Motor neuron (in vitro differentiated cells): ENCODE measurements at regions not wholly inside any gene's neighbourhood (a gene's known extent, or its start where the extent isn't known, plus 50 kb on each side); places are given as distances from the start of the nearest gene placed in this dataset.
"Not testable (repeated sequence)": the region's sequence is repeated elsewhere in the genome, so short reads cannot be mapped to it uniquely, and the experiment has no call there.

ENCODE experiments used
- ATAC-seq, 8 experiments: fragments of 200-7000 bp; cut with Tn5 transposase; replicated peaks in 6 of 8; 2 replicates each; pipeline ENCODE4 v1.8.0; 2021; ENCODE audit warnings: mild to moderate bottlenecking in 8 of 8, moderate library complexity in 8 of 8
- H3K27ac ChIP-seq, 2 donors: fragments of 250-450 bp; sonication (Bioruptor Pico); 2 replicates each; pipeline ENCODE4 v1.9.0; 2021; ENCODE audit warnings: antibody characterized with exemption in 2 of 2, mild to moderate bottlenecking in 2 of 2, moderate library complexity in 1 of 2
- H3K4me1 ChIP-seq, 2 donors: fragments of 250-450 bp; sonication (Bioruptor Pico); replicated peaks in 1 of 2; 2 replicates each; pipeline ENCODE4 v1.6.1; 2021; ENCODE audit warnings: antibody characterized with exemption in 2 of 2, mild to moderate bottlenecking in 2 of 2, moderate library complexity in 1 of 2
- H3K4me3 ChIP-seq, 5 donors: fragments of 250-450 bp; sonication (Bioruptor Pico); 2 replicates each; pipeline ENCODE4 v1.9.0; 2021; ENCODE audit warnings: antibody characterized with exemption in 5 of 5, mild to moderate bottlenecking in 5 of 5, moderate library complexity in 4 of 5
- WGBS, 10 experiments: fragments of 450-650 bp; shearing (Covaris generic); methylation state at CpG; one replicate each; pipeline ENCODE4 v1.0.0; 2022; 5-methylcytosine and 5-hydroxymethylcytosine counted together
- in situ Hi-C, 9 experiments: fragments of 400-800 bp; cut with MboI; loops; one replicate each; pipeline ENCODE4 v1.15.0; 2021; ENCODE audit warnings: low sequenced_read_pairs in 9 of 9, low pct_unique_long_range_greater_than_20kb in 2 of 9; ENCODE audit not compliant: unreplicated experiment in 9 of 9

DNA sequence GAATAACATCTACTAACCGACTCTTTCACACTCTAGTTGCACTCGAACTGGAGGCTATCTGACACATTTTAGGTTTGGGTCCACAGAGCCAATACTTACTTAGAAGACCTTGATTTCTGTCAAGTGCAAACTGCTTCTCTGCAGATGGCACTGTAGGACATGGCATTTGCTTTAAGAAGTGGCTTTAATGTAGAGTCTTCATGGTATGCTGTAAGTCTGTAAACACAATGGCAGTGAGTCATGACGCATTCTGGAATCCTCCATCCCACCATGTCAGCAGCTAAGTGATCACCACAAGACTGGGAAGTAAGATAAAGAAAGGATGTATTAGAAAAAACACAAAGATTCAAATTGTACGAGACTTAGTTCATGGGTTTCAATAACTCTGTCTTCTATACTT lies 377.0 kb upstream of the NOX3 start:
- peak in 1 of 8 experiments; percentile 42 for ATAC-seq
- peaks cover 0 to 1% of the 10 kb centered on the region in 2 donors for H3K4me1 ChIP-seq
- no peak overlapping the region for H3K27ac ChIP-seq
- no peak overlapping the region for H3K4me3 ChIP-seq
- 10 to 100% (median 86%) methylated on average over 1 to 4 of the region's 4 CpGs; no CpG with 5 or more reads in 1 of the 10 experiments for WGBS, 10 experiments
- in situ Hi-C loops, result no loop called here

DNA sequence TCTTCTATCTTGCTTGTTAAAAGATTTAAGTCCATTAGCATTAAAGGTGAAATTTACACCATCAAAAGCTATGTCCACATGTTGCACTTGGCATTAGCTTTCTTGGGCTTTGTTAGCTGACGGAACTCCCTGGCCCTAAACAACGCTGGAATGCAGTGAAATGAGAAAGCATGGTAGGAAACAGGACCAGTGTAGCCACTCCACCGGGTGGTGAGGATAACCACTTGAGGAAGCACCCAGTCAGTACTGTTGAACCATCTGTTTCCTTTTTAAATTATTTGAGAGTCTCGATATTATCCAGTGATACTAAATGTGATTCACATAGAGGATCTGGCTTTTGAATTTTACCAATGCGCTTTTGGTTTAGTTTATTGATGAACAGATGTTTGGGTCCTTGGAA lies 374.9 kb upstream of the NOX3 start:
- WGBS, 10 experiments, result 20 to 95% (median 88%) methylated on average over 1 to 4 of the region's 5 CpGs; no CpG with 5 or more reads in 3 of the 10 experiments
- no peak overlapping the region for H3K27ac ChIP-seq
- in situ Hi-C loops, result no loop called here
- H3K4me1 ChIP-seq, result no peaks in the 10 kb centered on the region
- ATAC-seq, result no peak
- no peak overlapping the region for H3K4me3 ChIP-seq

DNA sequence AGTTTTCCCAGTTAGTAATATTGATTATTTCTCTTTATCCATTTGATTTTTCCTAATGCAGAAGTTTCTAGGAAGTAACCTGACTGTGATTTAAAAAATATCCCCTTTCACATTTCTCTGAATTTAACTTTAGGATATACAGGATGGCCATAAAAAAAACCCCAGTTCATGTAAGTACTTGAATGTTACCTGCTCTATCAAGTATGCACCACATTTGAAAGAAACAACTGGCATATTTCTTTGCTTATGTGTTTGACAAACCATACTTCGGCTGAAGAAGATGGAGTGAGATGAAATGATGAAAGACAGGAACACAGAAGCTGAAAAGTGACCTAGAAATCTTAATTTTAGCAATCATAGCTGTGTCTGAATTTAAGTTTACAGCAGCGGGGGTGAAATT lies 374.0 kb upstream of the NOX3 start:
- Histone ChIP-seq H3K27ac (no peak overlapping the region), H3K4me1 (no peaks in the 10 kb centered on the region), H3K4me3 (no peak overlapping the region)
- ATAC-seq, result no peak
- WGBS, 10 experiments, result 54 to 100% (median 83%) methylated on average over 1 to 2 of the region's 2 CpGs; no CpG with 5 or more reads in 1 of the 10 experiments
- in situ Hi-C loops, result no loop called here

DNA sequence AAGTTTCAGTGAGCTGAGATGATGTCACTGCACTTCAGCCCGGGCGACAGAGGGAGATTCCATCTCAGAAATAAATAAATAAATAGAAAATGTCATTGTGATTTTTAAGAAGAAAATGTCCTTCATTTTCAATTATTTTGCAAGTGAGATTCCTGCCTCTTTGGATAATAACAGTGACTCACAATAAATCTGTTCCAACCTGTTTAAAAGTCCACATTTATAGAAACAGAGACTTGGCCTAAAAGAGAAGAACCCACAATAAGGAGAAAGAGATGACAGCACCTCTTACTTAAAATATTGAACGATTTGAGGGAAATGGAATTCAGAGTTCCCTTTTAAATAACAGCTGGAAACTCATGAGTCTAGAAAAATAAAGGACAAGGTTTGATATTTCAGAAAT lies 373.4 kb upstream of the NOX3 start:
- no peaks in the 10 kb centered on the region for H3K4me1 ChIP-seq
- WGBS, 10 experiments, result 30 to 100% (median 74%) methylated on average over 1 to 3 of the region's 3 CpGs
- no peak for ATAC-seq
- in situ Hi-C loops, result no loop called here
- no peak overlapping the region for H3K27ac ChIP-seq
- H3K4me3 ChIP-seq, result no peak overlapping the region

DNA sequence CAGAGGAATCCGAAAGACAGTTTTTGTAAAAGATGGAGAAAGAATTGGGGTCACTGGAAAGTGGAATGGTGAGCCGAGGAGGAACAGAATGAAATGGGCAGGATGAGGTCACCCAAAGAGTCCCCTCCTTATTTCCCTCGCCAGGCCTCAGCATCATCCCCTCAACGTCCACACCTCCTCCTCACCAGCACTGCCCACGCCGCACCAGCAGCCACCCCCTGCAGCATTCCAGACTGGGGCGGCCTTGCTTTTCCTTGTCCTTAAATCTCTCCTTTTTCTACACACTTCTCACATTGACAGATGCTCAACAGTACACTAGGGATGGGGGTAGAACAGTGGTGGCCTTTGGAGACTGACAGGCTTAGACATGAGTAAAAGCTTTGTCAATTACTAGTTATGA lies 363.1 kb upstream of the NOX3 start:
- no peak overlapping the region for H3K27ac ChIP-seq
- H3K4me1 ChIP-seq, result no peaks in the 10 kb centered on the region
- ATAC-seq, result no peak
- no peak overlapping the region for H3K4me3 ChIP-seq
- 35 to 100% (median 84%) methylated on average over 1 to 5 of the region's 7 CpGs; no CpG with 5 or more reads in 4 of the 10 experiments for WGBS, 10 experiments
- in situ Hi-C loops, result no loop called here

DNA sequence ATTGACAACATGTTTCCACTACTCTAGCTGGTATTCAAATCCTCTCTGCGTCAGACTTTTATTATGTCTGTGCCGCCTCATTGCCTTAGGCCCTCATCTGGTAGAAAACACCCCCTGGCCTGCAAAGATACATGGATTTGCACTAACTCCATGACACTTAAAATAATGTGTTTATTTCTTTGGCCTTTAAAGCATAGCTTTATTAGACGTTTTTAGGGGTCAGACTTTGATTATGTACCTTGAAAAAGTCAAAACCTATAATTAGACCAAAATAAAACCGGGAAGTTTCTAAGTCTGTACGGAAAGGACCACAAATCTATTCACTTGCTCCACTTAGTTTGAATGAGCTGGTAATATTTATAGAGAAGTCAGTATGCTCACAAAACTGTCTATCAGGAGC lies 357.9 kb upstream of the NOX3 start:
- no peak overlapping the region for H3K27ac ChIP-seq
- ATAC-seq, result peak in 2 of 8 experiments; percentile 42 to 63
- 34 to 84% (median 68%) methylated on average over 2 to 5 of the region's 5 CpGs; no CpG with 5 or more reads in 2 of the 10 experiments for WGBS, 10 experiments
- in situ Hi-C loops, result no loop called here
- H3K4me1 ChIP-seq, result no peaks in the 10 kb centered on the region
- no peak overlapping the region for H3K4me3 ChIP-seq

DNA sequence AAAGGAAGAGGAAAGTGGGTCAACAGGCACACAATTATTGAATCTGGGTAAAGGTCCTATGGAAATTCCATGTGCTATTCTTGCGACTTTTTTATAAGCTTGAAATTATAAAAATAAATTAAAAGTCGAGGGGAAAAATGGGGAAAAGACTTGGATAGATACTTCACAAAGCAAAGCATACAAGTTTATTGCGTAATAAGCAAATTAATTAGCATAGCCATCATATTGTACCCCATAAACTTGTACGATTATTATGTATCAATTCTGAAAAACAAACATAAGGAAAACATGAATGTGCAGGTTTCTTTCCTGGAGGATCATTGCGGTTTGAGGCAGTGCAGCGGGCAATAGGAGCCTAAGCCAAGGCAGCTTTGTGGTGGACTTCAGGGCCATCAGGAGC lies 351.6 kb upstream of the NOX3 start:
- Histone ChIP-seq H3K27ac (no peak overlapping the region), H3K4me1 (no peaks in the 10 kb centered on the region), H3K4me3 (no peak overlapping the region)
- no peak for ATAC-seq
- 26 to 94% (median 87%) methylated on average over 3 to 6 of the region's 6 CpGs for whole genome bisulfite sequencing, 10 experiments
- in situ Hi-C loops, result no loop called here

DNA sequence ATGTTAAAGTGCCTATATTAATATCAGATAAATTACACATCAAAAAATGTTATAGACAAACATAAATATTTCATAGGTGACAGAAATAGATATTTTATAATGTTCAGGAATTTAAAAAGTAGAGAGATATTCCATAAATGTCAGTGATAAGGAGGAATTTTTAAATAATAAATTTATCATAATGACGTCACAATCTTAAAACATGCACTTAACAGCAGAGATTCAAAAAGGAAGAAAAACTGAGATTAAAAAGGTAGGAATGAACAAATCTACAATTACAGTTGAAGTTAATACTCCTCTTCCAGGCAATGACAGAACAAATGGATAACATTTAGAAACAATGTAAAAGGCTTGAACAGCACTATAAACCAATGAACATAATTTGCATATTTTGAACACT lies 345.4 kb upstream of the NOX3 start:
- Histone ChIP-seq H3K4me3 (no peak overlapping the region), H3K27ac (no peak overlapping the region), H3K4me1 (no peaks in the 10 kb centered on the region)
- in situ Hi-C loops, result no loop called here
- WGBS, 10 experiments, result 45 to 100% (median 95%) methylated on average over 1 of the region's 1 CpG; no CpG with 5 or more reads in 1 of the 10 experiments
- ATAC-seq, result no peak

DNA sequence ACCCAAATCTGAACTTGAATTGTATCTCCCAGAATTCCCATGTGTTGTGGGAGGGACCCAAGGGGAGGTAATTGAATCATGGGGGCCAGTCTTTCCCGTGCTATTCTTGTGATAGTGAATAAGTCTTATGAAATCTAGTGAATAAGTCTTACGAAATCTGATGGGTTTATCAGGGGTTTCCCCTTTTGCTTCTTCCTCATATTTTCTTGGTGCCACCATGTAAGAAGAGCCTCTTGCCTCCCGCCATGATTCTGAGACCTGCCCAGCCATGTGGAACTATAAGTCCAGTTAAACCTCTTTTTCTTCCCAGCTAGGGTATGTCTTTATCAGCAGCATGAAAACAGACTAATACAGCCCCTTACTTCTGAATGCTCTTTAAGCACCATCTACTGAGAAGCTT lies 343.2 kb upstream of the NOX3 start:
- in situ Hi-C loops, ATAC-seq, H3K27ac ChIP-seq, H3K4me3 ChIP-seq: not testable (repeated sequence)
- peaks cover 0 to 10% of the 10 kb centered on the region in 2 donors for H3K4me1 ChIP-seq
- WGBS, 10 experiments, result 50 to 100% (median 83%) methylated on average over 1 to 3 of the region's 3 CpGs; no CpG with 5 or more reads in 2 of the 10 experiments

DNA sequence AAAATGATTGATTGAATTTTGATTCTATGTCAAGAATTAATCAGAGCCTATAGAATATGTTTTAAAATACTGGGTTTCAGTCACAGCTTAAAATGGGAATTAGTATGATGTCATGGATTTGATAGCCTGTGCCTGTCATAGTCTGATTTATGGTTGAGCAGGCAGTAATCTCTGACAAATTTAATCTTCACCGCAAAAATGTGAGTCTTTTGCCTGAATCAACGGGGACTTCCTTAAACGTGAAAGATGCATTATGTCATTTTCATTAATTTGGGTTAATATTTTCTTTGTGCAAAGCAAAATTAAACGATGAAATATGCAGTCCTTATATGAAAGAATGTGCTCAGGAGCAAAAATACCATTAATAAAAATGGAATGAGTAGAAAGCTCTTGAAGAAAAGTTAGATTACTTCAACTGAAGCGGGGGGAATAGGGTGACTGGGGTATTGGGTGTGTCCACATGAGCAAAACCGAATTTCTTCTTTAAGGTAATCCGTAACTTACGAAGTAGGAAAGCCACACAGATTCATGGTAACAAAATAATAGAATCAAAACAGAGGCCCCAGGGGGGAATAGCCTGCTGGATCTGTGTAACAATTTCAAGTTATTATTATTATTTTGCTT lies 339.6 kb upstream of the NOX3 start:
- no peak overlapping the region for H3K4me3 ChIP-seq
- in situ Hi-C loops, result no loop called here
- ATAC-seq, result peak in 2 of 8 experiments; percentile 22 to 44
- H3K27ac ChIP-seq, result no peak overlapping the region
- 29 to 93% (median 83%) methylated on average over 2 to 8 of the region's 8 CpGs for WGBS, 10 experiments
- H3K4me1 ChIP-seq, result peaks cover 0 to 10% of the 10 kb centered on the region in 2 donors

DNA sequence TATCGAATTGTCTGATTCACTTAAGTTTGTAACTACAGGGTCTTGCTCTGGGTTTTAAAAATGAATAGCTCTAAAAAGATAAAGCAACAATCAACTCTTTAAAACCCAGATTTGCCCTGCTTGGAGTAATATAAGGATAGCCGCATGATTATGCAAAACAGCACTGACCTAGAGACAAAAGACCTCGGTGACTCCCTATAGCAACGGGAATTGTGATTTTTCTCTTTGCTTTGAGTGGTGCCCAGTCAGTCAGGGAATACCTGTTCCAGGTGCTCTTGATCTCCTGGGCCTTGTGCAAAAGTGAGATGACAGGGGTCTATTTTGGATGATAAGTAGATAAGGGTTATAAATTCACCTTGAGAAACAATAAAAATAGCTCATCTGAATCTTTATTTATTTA lies 336.3 kb upstream of the NOX3 start:
- in situ Hi-C loops, result no loop called here
- Histone ChIP-seq H3K27ac (no peak overlapping the region), H3K4me1 (peaks cover 0 to 10% of the 10 kb centered on the region in 2 donors), H3K4me3 (no peak overlapping the region)
- ATAC-seq, result no peak
- WGBS, 10 experiments, result 47 to 100% (median 75%) methylated on average over 1 to 4 of the region's 4 CpGs; no CpG with 5 or more reads in 3 of the 10 experiments

DNA sequence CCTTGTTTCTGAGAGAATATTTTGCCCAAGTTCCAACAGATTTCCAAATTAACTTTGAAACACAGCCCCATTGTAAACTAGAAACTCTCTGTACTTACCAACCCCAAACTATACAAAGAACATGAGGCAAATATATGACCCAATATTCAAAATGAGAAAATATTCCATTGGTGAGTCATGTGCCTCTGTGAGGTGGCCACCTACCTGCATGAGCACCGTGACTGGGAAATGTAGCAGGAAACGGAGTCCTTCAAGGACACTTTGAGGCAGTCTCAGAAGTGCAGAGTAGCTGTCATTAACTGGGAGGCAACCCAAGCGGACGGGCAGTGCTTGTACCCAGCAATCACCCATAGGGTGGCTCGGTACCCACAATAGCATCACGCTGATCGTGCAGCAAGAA lies 335.5 kb upstream of the NOX3 start:
- Histone ChIP-seq H3K4me3 (no peak overlapping the region), H3K4me1 (peaks cover 0 to 10% of the 10 kb centered on the region in 2 donors), H3K27ac (no peak overlapping the region)
- ATAC-seq, result no peak
- in situ Hi-C loops, result no loop called here
- 20 to 100% (median 79%) methylated on average over 1 to 4 of the region's 7 CpGs; no CpG with 5 or more reads in 4 of the 10 experiments for WGBS, 10 experiments

DNA sequence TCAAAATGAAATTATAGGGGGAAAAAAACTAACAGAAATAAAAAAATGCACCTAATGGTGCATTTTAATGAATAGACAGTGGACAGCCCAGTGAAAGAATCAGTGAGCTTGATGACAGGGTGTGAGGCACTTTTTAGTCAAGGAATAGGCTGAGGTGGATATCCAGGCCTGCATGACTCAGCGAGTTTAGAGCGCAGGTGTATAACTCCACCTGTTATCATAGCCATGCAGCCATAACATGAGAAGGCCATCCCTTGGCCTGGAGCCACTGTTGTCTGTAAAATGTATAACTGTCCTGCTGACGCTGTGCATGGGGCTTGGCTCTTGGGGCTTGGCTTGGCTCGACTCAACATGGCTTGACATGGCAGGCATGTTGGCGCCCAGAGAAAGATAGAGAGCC lies 331.5 kb upstream of the NOX3 start:
- Histone ChIP-seq H3K4me3 (no peak overlapping the region), H3K4me1 (no peaks in the 10 kb centered on the region), H3K27ac (no peak overlapping the region)
- WGBS, 10 experiments, result 43 to 94% (median 82%) methylated on average over 1 to 5 of the region's 5 CpGs; no CpG with 5 or more reads in 2 of the 10 experiments
- in situ Hi-C loops, result no loop called here
- ATAC-seq, result no peak

DNA sequence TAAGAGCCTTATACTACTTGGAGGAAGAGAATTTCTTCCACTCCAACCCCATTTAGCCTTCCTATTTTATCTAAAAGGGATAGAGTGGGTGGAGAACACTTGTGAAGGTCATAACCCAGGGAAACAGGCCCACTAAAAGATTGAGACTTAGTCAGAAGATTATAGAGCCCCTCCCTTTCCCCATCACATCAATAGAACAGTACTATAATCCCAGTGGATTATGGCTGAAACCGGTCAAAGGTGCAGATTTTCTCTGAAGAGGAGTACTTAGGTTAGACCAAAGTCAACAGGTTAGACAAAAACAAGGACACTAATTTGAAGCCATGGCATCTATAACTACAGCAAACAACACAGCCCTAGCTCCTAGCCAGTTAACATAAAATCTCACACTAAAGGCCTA lies 330.9 kb upstream of the NOX3 start:
- Histone ChIP-seq H3K27ac (no peak overlapping the region), H3K4me3 (no peak overlapping the region), H3K4me1 (no peaks in the 10 kb centered on the region)
- 100% methylated on average over 1 of the region's 1 CpG; no CpG with 5 or more reads in 2 of the 10 experiments for WGBS, 10 experiments
- no peak for ATAC-seq
- in situ Hi-C loops, result no loop called here
